GM23248 (cell line): ENCODE measurements at regions not wholly inside any gene's neighbourhood (a gene's known extent, or its start where the extent isn't known, plus 50 kb on each side); places are given as distances from the start of the nearest gene placed in this dataset.

Experiments
- DNase-seq: peaks from one replicate; pipeline ENCODE4 v3.0.0-alpha.2; 2015
- H2AFZ ChIP-seq: fragments of 200-600 bp; sonication (generic); 2 replicates; pipeline ENCODE4 v1.6.1; 2016; ENCODE audit warnings: antibody characterized with exemption
- H3F3A ChIP-seq: fragments of 200-600 bp; sonication (generic); 2 replicates; pipeline ENCODE4 v1.6.1; 2016; ENCODE audit warnings: mild to moderate bottlenecking, antibody characterized with exemption, mixed run types; ENCODE audit not compliant: insufficient read depth
- H3K27ac ChIP-seq: fragments of 200-600 bp; sonication (generic); 2 replicates; pipeline ENCODE4 v1.5.1; 2016; ENCODE audit warnings: mild to moderate bottlenecking
- H3K27me3 ChIP-seq: fragments of 200-600 bp; sonication (generic); replicated peaks from 2 replicates; pipeline ENCODE4 v1.6.1; 2016; ENCODE audit warnings: mild to moderate bottlenecking; ENCODE audit not compliant: insufficient read depth
- H3K36me3 ChIP-seq: fragments of 200-600 bp; sonication (generic); 2 replicates; pipeline ENCODE4 v1.6.1; 2016; ENCODE audit warnings: low read depth, mild to moderate bottlenecking
- H3K4me1 ChIP-seq: fragments of 200-600 bp; sonication (generic); 2 replicates; pipeline ENCODE4 v1.6.1; 2016; ENCODE audit warnings: mild to moderate bottlenecking; ENCODE audit not compliant: insufficient read depth
- H3K4me2 ChIP-seq: fragments of 200-600 bp; sonication (generic); one replicate; pipeline ENCODE4 v1.6.1; 2016; ENCODE audit warnings: mild to moderate bottlenecking; ENCODE audit not compliant: unreplicated experiment
- H3K4me3 ChIP-seq: fragments of 200-600 bp; sonication (generic); 2 replicates; pipeline ENCODE4 v1.5.1; 2016; ENCODE audit warnings: mild to moderate bottlenecking
- H3K79me2 ChIP-seq: fragments of 200-600 bp; sonication (generic); 2 replicates; pipeline ENCODE4 v1.6.1; 2016; ENCODE audit warnings: mild to moderate bottlenecking; ENCODE audit not compliant: insufficient read depth
- H3K9ac ChIP-seq: fragments of 200-600 bp; sonication (generic); 2 replicates; pipeline ENCODE4 v1.6.1; 2016; ENCODE audit warnings: mild to moderate bottlenecking
- H3K9me2 ChIP-seq: fragments of 200-600 bp; sonication (generic); 2 replicates; pipeline ENCODE4 v1.6.1; 2016; ENCODE audit warnings: mixed run types, mild to moderate bottlenecking, moderate library complexity; ENCODE audit not compliant: insufficient read depth
- H3K9me3 ChIP-seq: fragments of 200-600 bp; sonication (generic); one replicate; pipeline ENCODE4 v1.6.1; 2017; ENCODE audit warnings: low read depth
- H4K20me1 ChIP-seq: fragments of 200-600 bp; sonication (generic); 2 replicates; pipeline ENCODE4 v1.6.0; 2016; ENCODE audit not compliant: insufficient read depth
- EZH2 ChIP-seq: fragments of 200-600 bp; sonication (generic); IDR thresholded peaks from 2 replicates; pipeline ENCODE4 v1.6.1; 2018; ENCODE audit warnings: antibody characterized with exemption, mild to moderate bottlenecking; ENCODE audit not compliant: insufficient read depth, poor library complexity, severe bottlenecking
- EZH2phosphoT487 ChIP-seq: fragments of 200-600 bp; sonication (generic); IDR thresholded peaks from 2 replicates; pipeline ENCODE4 v1.6.1; 2018; ENCODE audit warnings: antibody characterized with exemption, moderate library complexity, mild to moderate bottlenecking, low read depth; ENCODE audit not compliant: insufficient read depth
- WGBS, 2 experiments: methylation state at CpG; one replicate each; pipeline ENCODE4 v1.1.6; 2015 to 2017; ENCODE audit warnings: low lambda C conversion rate in 2 of 2, low coverage in 1 of 2; ENCODE audit errors: missing lambda C conversion rate in 2 of 2; 5-methylcytosine and 5-hydroxymethylcytosine counted together
- in situ Hi-C: fragments of 300-500 bp; cut with MboI; formaldehyde crosslinking; loops from 2 replicates; pipeline ENCODE4 v1.15.0; 2020

DNA sequence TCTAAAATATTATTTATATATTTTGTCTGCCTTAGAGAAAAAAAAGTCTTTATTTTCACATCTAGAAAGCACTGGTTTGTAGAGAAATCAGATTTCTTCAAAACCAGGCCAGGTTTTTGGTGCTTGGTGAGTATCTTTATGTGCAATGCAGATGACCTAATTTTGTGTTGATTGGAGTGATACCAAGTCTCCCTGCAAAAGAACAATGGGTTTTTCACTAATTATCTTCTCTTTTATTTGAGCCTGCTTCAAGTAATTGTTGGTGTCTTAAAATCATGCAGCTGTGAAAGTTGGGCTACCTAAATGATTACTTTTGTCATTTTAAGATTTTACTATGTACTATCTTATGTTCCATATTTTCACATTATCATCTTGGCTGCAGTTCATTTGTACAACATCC lies 874.7 kb downstream of the TFAP2A start:
- H3K4me2 ChIP-seq = peak overlapping the region; percentile 19
- H3K79me2 ChIP-seq = no peaks in the 10 kb centered on the region
- no peaks in the 10 kb centered on the region for H3K9me2 ChIP-seq
- H2AFZ ChIP-seq = no peak overlapping the region
- peak; percentile 72 for DNase-seq
- in situ Hi-C loops = loop anchor here (25.0 kb wide), 1 partner anchor 553 kb away; no protein-coding TSS in a partner anchor
- H3K4me3 ChIP-seq = no peak overlapping the region
- H3K36me3 ChIP-seq = no peaks in the 10 kb centered on the region
- no peak for TF ChIP-seq EZH2
- no peaks in the 10 kb centered on the region for H3K27me3 ChIP-seq
- H4K20me1 ChIP-seq = no peaks in the 10 kb centered on the region
- H3F3A ChIP-seq = peaks cover 39% of the 10 kb centered on the region
- H3K27ac ChIP-seq = no peak overlapping the region
- H3K4me1 ChIP-seq = peaks cover 31% of the 10 kb centered on the region
- no peak overlapping the region for H3K9ac ChIP-seq
- H3K9me3 ChIP-seq = no peaks in the 10 kb centered on the region

DNA sequence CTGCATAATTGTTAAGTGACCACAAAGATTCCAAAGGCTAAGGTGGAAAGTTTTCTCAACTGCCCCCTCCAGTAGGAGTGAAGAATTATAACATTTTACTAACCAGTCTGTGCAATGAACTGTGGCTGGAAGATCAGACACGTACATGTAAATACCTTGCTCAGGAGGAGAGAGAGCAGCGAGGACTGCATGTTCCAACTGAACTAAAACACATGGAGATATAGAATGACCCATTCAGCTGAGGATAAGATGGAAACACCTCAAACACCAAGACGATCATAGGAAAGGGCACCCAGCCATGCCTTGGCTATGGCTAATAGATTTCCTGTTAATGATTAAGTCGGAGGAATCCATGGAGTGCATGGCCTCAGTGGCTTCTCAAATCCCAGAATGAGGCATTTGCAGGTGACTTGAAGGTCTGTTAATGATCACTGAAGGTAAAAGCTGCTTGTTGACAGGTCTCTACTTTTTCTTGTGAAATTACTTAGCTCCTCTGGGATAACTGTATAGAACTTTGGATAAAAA lies 875.6 kb downstream of the TFAP2A start:
- TF ChIP-seq EZH2phosphoT487 = no peak
- no peak for TF ChIP-seq EZH2
- no peak for DNase-seq
- H3K27me3 ChIP-seq = no peaks in the 10 kb centered on the region
- H4K20me1 ChIP-seq = no peaks in the 10 kb centered on the region
- no peaks in the 10 kb centered on the region for H3K9me2 ChIP-seq
- H3F3A ChIP-seq = peaks cover 39% of the 10 kb centered on the region
- H3K9me3 ChIP-seq = no peaks in the 10 kb centered on the region
- H3K79me2 ChIP-seq = no peaks in the 10 kb centered on the region
- H2AFZ ChIP-seq = no peak overlapping the region
- no peak overlapping the region for H3K9ac ChIP-seq
- no peak overlapping the region for H3K4me2 ChIP-seq
- no peak overlapping the region for H3K4me3 ChIP-seq
- H3K36me3 ChIP-seq = no peaks in the 10 kb centered on the region
- no peak overlapping the region for H3K27ac ChIP-seq
- in situ Hi-C loops = loop anchor here (25.0 kb wide), 1 partner anchor 552 kb away; no protein-coding TSS in a partner anchor
- WGBS, 2 experiments = 63 to 66% methylated on average over 4 of the region's 4 CpGs
- peaks cover 34% of the 10 kb centered on the region for H3K4me1 ChIP-seq

DNA sequence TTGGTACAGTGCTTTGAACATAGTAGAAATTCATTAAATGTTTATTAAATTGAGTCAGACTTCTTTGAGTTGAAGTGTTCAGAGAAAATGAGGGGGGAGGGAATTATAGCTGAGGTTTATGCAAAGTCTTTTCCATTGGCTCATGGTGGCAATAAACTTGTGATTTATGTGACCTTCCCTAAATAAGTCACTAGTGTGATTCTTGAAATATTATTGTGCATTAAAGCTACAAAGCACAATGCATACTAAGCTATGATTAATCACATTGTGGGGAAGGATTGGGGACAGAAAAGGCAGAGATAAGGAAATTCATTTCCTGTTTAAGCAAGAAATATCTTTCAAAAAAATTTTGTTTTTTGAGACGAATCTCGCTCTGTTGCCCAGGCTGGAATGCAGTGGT lies 877.5 kb downstream of the TFAP2A start:
- peaks cover 51% of the 10 kb centered on the region for H3F3A ChIP-seq
- H3K79me2 ChIP-seq = no peaks in the 10 kb centered on the region
- H3K9me2 ChIP-seq = no peaks in the 10 kb centered on the region
- no peak overlapping the region for H3K9ac ChIP-seq
- peak; percentile 75 for DNase-seq
- no peak overlapping the region for H2AFZ ChIP-seq
- in situ Hi-C loops = loop anchor here (25.0 kb wide), 1 partner anchor 550 kb away; no protein-coding TSS in a partner anchor
- peaks cover 44% of the 10 kb centered on the region for H3K4me1 ChIP-seq
- no peaks in the 10 kb centered on the region for H3K9me3 ChIP-seq
- H3K4me3 ChIP-seq = no peak overlapping the region
- H3K4me2 ChIP-seq = no peak overlapping the region
- no peak for TF ChIP-seq EZH2phosphoT487
- TF ChIP-seq EZH2 = no peak
- H4K20me1 ChIP-seq = no peaks in the 10 kb centered on the region
- no peaks in the 10 kb centered on the region for H3K27me3 ChIP-seq
- H3K27ac ChIP-seq = 0 out of 2 replicates have a peak overlapping the region, but pooled peaks have one; percentile 4
- WGBS, 2 experiments = 0 to 11% methylated on average over 2 of the region's 2 CpGs
- H3K36me3 ChIP-seq = no peaks in the 10 kb centered on the region

DNA sequence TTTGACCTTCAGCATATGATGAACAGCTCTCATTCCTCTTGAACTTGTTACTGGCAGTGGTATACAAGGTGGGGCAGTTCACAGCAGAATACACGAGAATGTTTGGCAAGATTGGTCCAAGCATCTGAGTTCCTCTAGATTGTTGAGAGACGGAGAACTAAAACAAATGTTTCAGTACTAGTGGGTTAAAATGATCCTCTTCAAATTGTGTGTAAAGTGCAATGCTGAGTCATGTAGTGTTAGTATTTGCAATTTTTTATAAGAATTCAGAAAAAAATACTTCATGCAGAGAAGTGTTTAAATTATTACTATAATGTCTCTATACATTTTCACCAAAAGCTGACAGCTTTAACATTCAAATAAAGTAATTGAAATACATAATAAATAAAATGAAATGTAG lies 879.8 kb downstream of the TFAP2A start:
- Histone ChIP-seq H3K9ac (no peak overlapping the region), H3K27ac (no peak overlapping the region), H3K4me1 (peaks cover 39% of the 10 kb centered on the region), H3F3A (peaks cover 43% of the 10 kb centered on the region), H3K9me2 (no peaks in the 10 kb centered on the region), H3K4me3 (no peak overlapping the region), H3K79me2 (no peaks in the 10 kb centered on the region), H4K20me1 (no peaks in the 10 kb centered on the region), H3K27me3 (no peaks in the 10 kb centered on the region), H3K36me3 (no peaks in the 10 kb centered on the region), H2AFZ (no peak overlapping the region), H3K4me2 (no peak overlapping the region), H3K9me3 (no peaks in the 10 kb centered on the region)
- TF ChIP-seq EZH2phosphoT487 (no peak), EZH2 (no peak)
- 83 to 84% methylated on average over 2 of the region's 2 CpGs for WGBS, 2 experiments
- no peak for DNase-seq
- in situ Hi-C loops = loop anchor here (25.0 kb wide), 1 partner anchor 548 kb away; no protein-coding TSS in a partner anchor
